H1 (cell line): ENCODE measurements at regions not wholly inside any gene's neighbourhood (a gene's known extent, or its start where the extent isn't known, plus 50 kb on each side); places are given as distances from the start of the nearest gene placed in this dataset.

ENCODE experiments used
- CTCF ChIA-PET: fragments of 300-600 bp; sonication (Branson Sonifier 250); formaldehyde crosslinking; loops from one replicate; lab custom pipeline; 2021; ENCODE audit not compliant: partially characterized antibody; lab: Charles Lee
- POLR2A ChIA-PET: fragments of 300-600 bp; sonication (Branson Sonifier 250); formaldehyde crosslinking; loops from one replicate; lab custom pipeline; 2021; ENCODE audit warnings: inconsistent platforms; ENCODE audit not compliant: partially characterized antibody; lab: Charles Lee
- DNase-seq, 2 experiments: peaks; one replicate each; pipeline versions ENCODE4 v3.0.0 to v3.0.0-alpha.2; 2010 to 2022; ENCODE audit warnings: low spot score in 2 of 2, low read depth in 1 of 2, mixed read lengths in 1 of 2
- FAIRE-seq: peaks from 2 replicates; lab custom pipeline; 2011; peaks lifted over from hg19 to GRCh38; lab: Jason Lieb, UNC
- H2AFZ ChIP-seq: 2 replicates; pipeline ENCODE4 v1.8.1; 2012; ENCODE audit warnings: low read length, inconsistent platforms
- H2AK5ac ChIP-seq: 2 replicates; pipeline ENCODE4 v1.6.1; 2013; ENCODE audit warnings: low read depth, low read length
- H2BK120ac ChIP-seq: replicated peaks from 2 replicates; pipeline ENCODE3; 2013; ENCODE audit warnings: low read depth, low read length, inconsistent platforms
- H2BK12ac ChIP-seq: 2 replicates; pipeline ENCODE4 v1.6.1; 2013; ENCODE audit warnings: low read depth, low read length
- H2BK15ac ChIP-seq: 2 replicates; pipeline ENCODE4 v1.6.1; 2013; ENCODE audit warnings: low read length
- H2BK20ac ChIP-seq: 2 replicates; pipeline ENCODE4 v1.6.1; 2013; ENCODE audit warnings: low read length
- H2BK5ac ChIP-seq: 2 replicates; pipeline ENCODE4 v1.6.1; 2013; ENCODE audit warnings: low read depth, low read length
- H3K14ac ChIP-seq: 2 replicates; pipeline ENCODE4 v1.6.1; 2013; ENCODE audit warnings: inconsistent platforms; ENCODE audit not compliant: insufficient read length
- H3K18ac ChIP-seq: 2 replicates; pipeline ENCODE4 v1.6.1; 2013; ENCODE audit warnings: low read length; ENCODE audit errors: extremely low read depth
- H3K23ac ChIP-seq: 2 replicates; pipeline ENCODE4 v1.6.1; 2013; ENCODE audit warnings: inconsistent platforms; ENCODE audit not compliant: insufficient read length
- H3K23me2 ChIP-seq: 2 replicates; pipeline ENCODE4 v1.6.1; 2013; ENCODE audit warnings: low read depth, low read length
- H3K27ac ChIP-seq: 2 replicates; pipeline ENCODE4 v1.6.1; 2011; ENCODE audit warnings: low read depth, low read length, inconsistent platforms
- H3K27me3 ChIP-seq, 4 experiments: replicated peaks in 1 of 4; 1 replicate in 1 of 4; 2 replicates in 3 of 4; pipeline versions ENCODE4 v1.6.1 to v1.8.1; 2011 to 2013; ENCODE audit warnings: low read length in 3 of 4, mild to moderate bottlenecking in 3 of 4, inconsistent platforms in 2 of 4, mixed read lengths in 2 of 4, moderate library complexity in 1 of 4; ENCODE audit not compliant: control insufficient read depth in 3 of 4, insufficient read depth in 3 of 4; ENCODE audit errors: extremely low read depth in 1 of 4
- H3K36me3 ChIP-seq, 4 experiments: 2 replicates each; pipeline versions ENCODE4 v1.6.1 to v1.8.1; 2011 to 2013; ENCODE audit warnings: mild to moderate bottlenecking in 4 of 4, low read length in 3 of 4, moderate library complexity in 2 of 4, control low read depth in 1 of 4, inconsistent platforms in 1 of 4; ENCODE audit not compliant: insufficient read depth in 4 of 4, control insufficient read depth in 2 of 4
- H3K4ac ChIP-seq: replicated peaks from 2 replicates; pipeline ENCODE3; 2013; ENCODE audit warnings: low read length, low read depth, mixed read lengths, inconsistent platforms; ENCODE audit not compliant: insufficient read length
- H3K4me1 ChIP-seq, 4 experiments: replicated peaks in 1 of 4; 1 replicate in 1 of 4; 2 replicates in 3 of 4; pipeline versions ENCODE4 v1.6.1 to v1.8.1; 2011 to 2013; ENCODE audit warnings: low read length in 3 of 4, inconsistent platforms in 2 of 4, mixed read lengths in 1 of 4; ENCODE audit not compliant: insufficient read depth in 4 of 4, control insufficient read depth in 3 of 4
- H3K4me2 ChIP-seq, 2 experiments: 2 replicates each; pipeline versions ENCODE4 v1.6.1 to v1.8.1; 2011 to 2013; ENCODE audit warnings: low read depth in 2 of 2, low read length in 2 of 2, control low read depth in 1 of 2, inconsistent platforms in 1 of 2, mild to moderate bottlenecking in 1 of 2; ENCODE audit not compliant: insufficient read depth in 1 of 2
- H3K4me3 ChIP-seq, 4 experiments: fragments of 200-600, 300-600 bp in 1 of 4; sonication (generic), shearing (Covaris generic), sonication (Bioruptor Twin) in 1 of 4; 2 replicates each; pipeline versions ENCODE4 v1.5.1 to v1.8.1; 2011 to 2016; ENCODE audit warnings: low read length in 4 of 4, low read depth in 3 of 4, control low read depth in 2 of 4, inconsistent platforms in 2 of 4, mild to moderate bottlenecking in 2 of 4, mixed read lengths in 1 of 4, moderate library complexity in 1 of 4; ENCODE audit not compliant: insufficient read depth in 2 of 4; ENCODE audit errors: extremely low read depth in 1 of 4
- H3K56ac ChIP-seq: replicated peaks from 2 replicates; pipeline ENCODE3; 2013; ENCODE audit warnings: low read depth, mild to moderate bottlenecking, mixed read lengths, low read length, inconsistent platforms; ENCODE audit not compliant: insufficient read length
- H3K79me1 ChIP-seq: 2 replicates; pipeline ENCODE4 v1.6.1; 2013; ENCODE audit warnings: low read depth, low read length, control low read depth
- H3K79me2 ChIP-seq, 2 experiments: 2 replicates each; pipeline versions ENCODE4 v1.6.1 to v1.8.1; 2012 to 2013; ENCODE audit warnings: low read length in 2 of 2, mild to moderate bottlenecking in 2 of 2, inconsistent platforms in 1 of 2; ENCODE audit not compliant: insufficient read depth in 2 of 2, control insufficient read depth in 1 of 2
- H3K9ac ChIP-seq, 4 experiments: replicated peaks in 1 of 4; 1 replicate in 1 of 4; 2 replicates in 3 of 4; pipeline versions ENCODE4 v1.6.1 to v1.8.1; 2011 to 2013; ENCODE audit warnings: low read depth in 3 of 4, low read length in 3 of 4, control low read depth in 2 of 4, mild to moderate bottlenecking in 2 of 4, moderate library complexity in 2 of 4, inconsistent platforms in 1 of 4; ENCODE audit errors: extremely low read depth in 1 of 4
- H3K9me3 ChIP-seq, 2 experiments: 2 replicates each; pipeline versions ENCODE4 v1.6.1 to v1.8.1; 2012 to 2013; ENCODE audit warnings: mild to moderate bottlenecking in 2 of 2, moderate library complexity in 2 of 2, control low read depth in 1 of 2, inconsistent platforms in 1 of 2, low read depth in 1 of 2, low read length in 1 of 2, mixed read lengths in 1 of 2; ENCODE audit not compliant: insufficient read depth in 2 of 2
- H4K20me1 ChIP-seq, 2 experiments: replicated peaks in 1 of 2; 2 replicates each; pipeline versions ENCODE3 to v1.8.1; 2011 to 2013; ENCODE audit warnings: inconsistent platforms in 2 of 2, low read length in 2 of 2, mild to moderate bottlenecking in 1 of 2; ENCODE audit not compliant: insufficient read depth in 2 of 2, control insufficient read depth in 1 of 2
- H4K5ac ChIP-seq: 2 replicates; pipeline ENCODE4 v1.6.1; 2013; ENCODE audit warnings: low read length, low read depth, mixed read lengths, inconsistent platforms; ENCODE audit not compliant: insufficient read length
- H4K8ac ChIP-seq: 2 replicates; pipeline ENCODE4 v1.8.0; 2013; ENCODE audit warnings: mild to moderate bottlenecking, moderate library complexity, low read length, inconsistent platforms; ENCODE audit not compliant: insufficient read depth; ENCODE audit errors: extremely low read depth
- H4K91ac ChIP-seq: replicated peaks from 2 replicates; pipeline ENCODE3; 2013; ENCODE audit warnings: low read length, mixed read lengths, inconsistent platforms; ENCODE audit not compliant: insufficient read length
- ATF2 ChIP-seq: IDR thresholded peaks from 2 replicates; pipeline ENCODE4 v1.6.1; 2012; ENCODE audit warnings: low read length, inconsistent platforms
- ATF3 ChIP-seq: IDR thresholded peaks from 2 replicates; pipeline ENCODE4 v1.6.1; 2011; ENCODE audit warnings: low read depth, mild to moderate bottlenecking, low read length; ENCODE audit not compliant: insufficient read depth
- CTBP2 ChIP-seq: IDR thresholded peaks from 2 replicates; pipeline ENCODE4 v1.7.0; 2011; ENCODE audit warnings: borderline replicate concordance, mild to moderate bottlenecking, moderate library complexity, mixed read lengths, low read length; ENCODE audit not compliant: insufficient read depth, insufficient read length
- EP300 ChIP-seq, 2 experiments: IDR thresholded peaks; 1 replicate in 1 of 2; 2 replicates in 1 of 2; pipeline ENCODE4 v1.6.1; 2011 to 2012; ENCODE audit warnings: low read depth in 2 of 2, low read length in 2 of 2, mild to moderate bottlenecking in 2 of 2, borderline replicate concordance in 1 of 2, inconsistent platforms in 1 of 2, moderate library complexity in 1 of 2
- MAFK ChIP-seq: IDR thresholded peaks from 2 replicates; pipeline ENCODE4 v1.6.1; 2012; ENCODE audit warnings: low read depth, mild to moderate bottlenecking, improper control_type of control experiment, low read length
- PHF8 ChIP-seq: fragments of 200-600 bp; sonication (generic); conservative IDR thresholded peaks from 2 replicates; pipeline ENCODE4 v1.7.1; 2012; ENCODE audit warnings: low read depth, mild to moderate bottlenecking, inconsistent platforms, low read length, moderate library complexity
- POLR2AphosphoS5 ChIP-seq: IDR thresholded peaks from 2 replicates; pipeline ENCODE4 v1.6.1; 2011; ENCODE audit warnings: low read depth, low read length
- SIN3A ChIP-seq, 2 experiments: IDR thresholded peaks in 1 of 2; conservative IDR thresholded peaks in 1 of 2; 2 replicates each; pipeline ENCODE4 v1.6.1; 2011 to 2012; ENCODE audit warnings: low read length in 2 of 2, improper control_type of control experiment in 1 of 2, low read depth in 1 of 2, mild to moderate bottlenecking in 1 of 2
- SP2 ChIP-seq: IDR thresholded peaks from 2 replicates; pipeline ENCODE4 v1.6.1; 2012; ENCODE audit warnings: mild to moderate bottlenecking, low read length, inconsistent platforms
- TCF12 ChIP-seq: IDR thresholded peaks from 2 replicates; pipeline ENCODE4 v1.6.1; 2011; ENCODE audit warnings: low read depth, mild to moderate bottlenecking, low read length
- WGBS, 2 experiments: shearing (Covaris generic) in 1 of 2; methylation state at CpG; one replicate each; pipeline versions ENCODE4 v1.1.6 to v1.1.7; 2013 to 2015; ENCODE audit warnings: low lambda C conversion rate in 2 of 2, mixed read lengths in 2 of 2, inconsistent platforms in 1 of 2, low coverage in 1 of 2, missing lambda C conversion rate in 1 of 2; ENCODE audit not compliant: insufficient replicate concordance in 2 of 2, insufficient coverage in 1 of 2, insufficient read length in 1 of 2; ENCODE audit errors: extremely low coverage in 1 of 2, missing lambda C conversion rate in 1 of 2; 5-methylcytosine and 5-hydroxymethylcytosine counted together

- Histone ChIP-seq H3K4me3 (no peak overlapping the region), H3K23ac (no peak overlapping the region), H4K20me1 (no peaks in the 10 kb centered on the region), H3K4ac (no peak overlapping the region), H3K79me1 (no peaks in the 10 kb centered on the region), H3K27ac (no peak overlapping the region), H3K79me2 (no peaks in the 10 kb centered on the region), H2BK20ac (no peak overlapping the region), H2AK5ac (no peak overlapping the region), H4K91ac (no peak overlapping the region), H3K9me3 (no peaks in the 10 kb centered on the region), H4K5ac (no peak overlapping the region), H2AFZ (no peak overlapping the region), H3K36me3 (no peaks in the 10 kb centered on the region), H3K14ac (no peak overlapping the region), H3K56ac (no peak overlapping the region), H3K18ac (no peak overlapping the region), H3K4me1 (no peaks in the 10 kb centered on the region), H3K4me2 (no peak overlapping the region), H2BK120ac (no peak overlapping the region), H3K27me3 (no peaks in the 10 kb centered on the region), H3K23me2 (no peaks in the 10 kb centered on the region), H2BK12ac (no peak overlapping the region), H4K8ac (no peak overlapping the region), H3K9ac (no peak overlapping the region), H2BK15ac (no peak overlapping the region), H2BK5ac (no peak overlapping the region)
- ChIA-PET POLR2A (no interaction called here), CTCF (no interaction called here)
- DNase-seq = no peak
- WGBS, 2 experiments = 89% methylated on average over 7 of the region's 7 CpGs; no CpG with 5 or more reads in 1 of the 2 experiments
- FAIRE-seq = no peak
- TF ChIP-seq SIN3A (conservative IDR thresholded peaks at IDR 0.05 in 1 of 2, IDR thresholded peaks at IDR 0.05 in 1 of 2; ENCODE audit: low read depth in 1 of 2, low read length in 2 of 2) (no peak), ATF2 (no peak), EP300 (IDR thresholded peaks at IDR 0.05; ENCODE audit: borderline replicate concordance in 1 of 2, low read depth in 2 of 2, low read length in 2 of 2) (no peak), PHF8 (no peak), SP2 (no peak), TCF12 (no peak), ATF3 (no peak), CTBP2 (no peak), MAFK (no peak), POLR2AphosphoS5 (no peak)
Measured at GRCh38 chr13:47168618-47169017, 271.8 kb upstream of the HTR2A start.
